GM21360 (cell line): ENCODE measurements at regions not wholly inside any gene's neighbourhood (a gene's known extent, or its start where the extent isn't known, plus 50 kb on each side); places are given as distances from the start of the nearest gene placed in this dataset.
"Not testable (repeated sequence)": the region's sequence is repeated elsewhere in the genome, so short reads cannot be mapped to it uniquely, and the experiment has no call there.

Experiments used
- ATAC-seq: cut with Tn5 transposase; IDR thresholded peaks from one replicate; pipeline ENCODE4 v1.9.1; 2021; ENCODE audit warnings: mild to moderate bottlenecking, moderate library complexity; ENCODE audit not compliant: unreplicated experiment

GRCh38 chr3:75118779-75119178, 504.3 kb upstream of the CNTN3 start:
- ATAC-seq = no peak

- ATAC-seq = no peak
Measured at GRCh38 chr3:75126556-75126955, 512.1 kb upstream of the CNTN3 start.

GRCh38 chr3:75129101-75129500, 514.6 kb upstream of the CNTN3 start:
- ATAC-seq = no peak

- ATAC-seq = no peak
Measured at GRCh38 chr3:75136100-75136897, 521.8 kb upstream of the CNTN3 start.

GRCh38 chr3:75138345-75138744, 523.9 kb upstream of the CNTN3 start:
- ATAC-seq = no peak

- ATAC-seq = no peak
Measured at GRCh38 chr3:75140904-75141615, 523.1 kb upstream of the FRG2C start.

- ATAC-seq = no peak
Measured at GRCh38 chr3:75144406-75144805, 519.7 kb upstream of the FRG2C start.

- ATAC-seq = no peak
Measured at GRCh38 chr3:75171630-75172230, 492.4 kb upstream of the FRG2C start.

- ATAC-seq = peak; percentile 42
Measured at GRCh38 chr3:75176937-75177336, 487.2 kb upstream of the FRG2C start.

GRCh38 chr3:75180235-75180944, 483.7 kb upstream of the FRG2C start:
- ATAC-seq = peak; percentile 50

GRCh38 chr3:75180945-75181298, 483.2 kb upstream of the FRG2C start:
- no peak for ATAC-seq

GRCh38 chr3:75188962-75189361, 475.2 kb upstream of the FRG2C start:
- ATAC-seq = no peak

- ATAC-seq = peak; percentile 76
Measured at GRCh38 chr3:75192146-75192616, 471.9 kb upstream of the FRG2C start.

GRCh38 chr3:75193797-75194196, 470.3 kb upstream of the FRG2C start:
- no peak for ATAC-seq

- ATAC-seq = not testable (repeated sequence)
Measured at GRCh38 chr3:75214332-75214731, 449.8 kb upstream of the FRG2C start.

GRCh38 chr3:75218577-75218976, 445.6 kb upstream of the FRG2C start:
- no peak for ATAC-seq

GRCh38 chr3:75220932-75221331, 443.2 kb upstream of the FRG2C start:
- ATAC-seq = no peak

GRCh38 chr3:75224412-75224811, 439.7 kb upstream of the FRG2C start:
- no peak for ATAC-seq

- no peak for ATAC-seq
Measured at GRCh38 chr3:75232216-75232615, 431.9 kb upstream of the FRG2C start.

- no peak for ATAC-seq
Measured at GRCh38 chr3:75235631-75236030, 428.5 kb upstream of the FRG2C start.

GRCh38 chr3:75237053-75237452, 427.1 kb upstream of the FRG2C start:
- ATAC-seq = no peak
